ENCODE measurements at regions not wholly inside any gene's neighbourhood (a gene's known extent, or its start where the extent isn't known, plus 50 kb on each side); places are given as distances from the start of the nearest gene placed in this dataset.

GRCh38 chr10:131513901-131514300, 202.4 kb upstream of the TCERG1L start:
- TF ChIP-seq CTCF (IDR thresholded peaks at IDR 0.05): no peak
- no peak for TF ChIP-seq POLR2A (IDR thresholded peaks at IDR 0.05)

Measured in uterus (tissue), 2 donors.